Karpas-422 (cell line): ENCODE measurements at regions not wholly inside any gene's neighbourhood (a gene's known extent, or its start where the extent isn't known, plus 50 kb on each side); places are given as distances from the start of the nearest gene placed in this dataset.
"Not testable (repeated sequence)": the region's sequence is repeated elsewhere in the genome, so short reads cannot be mapped to it uniquely, and the experiment has no call there.

Source experiments
- DNase-seq: peaks from one replicate; pipeline ENCODE4 v3.0.0-alpha.2; 2015
- H2AFZ ChIP-seq: fragments of 200-600 bp; sonication (generic); 2 replicates; pipeline ENCODE4 v1.6.1; 2014; ENCODE audit warnings: antibody characterized with exemption, low read length, mixed read lengths
- H3K27ac ChIP-seq: fragments of 200-600 bp; sonication (generic); 2 replicates; pipeline ENCODE4 v1.5.1; 2014; ENCODE audit warnings: mild to moderate bottlenecking, low read length, moderate library complexity
- H3K27me3 ChIP-seq: fragments of 200-600 bp; sonication (generic); 2 replicates; pipeline ENCODE4 v1.6.1; 2014; ENCODE audit warnings: low read length, mixed read lengths
- H3K36me3 ChIP-seq: fragments of 200-600 bp; sonication (generic); 2 replicates; pipeline ENCODE4 v1.6.1; 2014; ENCODE audit warnings: low read length, mixed read lengths; ENCODE audit not compliant: insufficient read depth
- H3K4me1 ChIP-seq: fragments of 200-600 bp; sonication (generic); 2 replicates; pipeline ENCODE4 v1.6.1; 2014; ENCODE audit warnings: mild to moderate bottlenecking, low read length, mixed read lengths
- H3K4me2 ChIP-seq: fragments of 200-600 bp; sonication (generic); 2 replicates; pipeline ENCODE4 v1.6.1; 2014; ENCODE audit warnings: low read length, low read depth, mild to moderate bottlenecking; ENCODE audit not compliant: poor library complexity, severe bottlenecking
- H3K4me3 ChIP-seq: fragments of 200-600 bp; sonication (generic); 2 replicates; pipeline ENCODE4 v1.5.1; 2014; ENCODE audit warnings: mild to moderate bottlenecking, antibody characterized with exemption, low read length, mixed read lengths
- H3K79me2 ChIP-seq: fragments of 200-600 bp; sonication (generic); 2 replicates; pipeline ENCODE4 v1.6.1; 2014; ENCODE audit warnings: mild to moderate bottlenecking, low read length, mixed read lengths
- H3K9ac ChIP-seq: fragments of 200-600 bp; sonication (generic); 2 replicates; pipeline ENCODE4 v1.6.0; 2014; ENCODE audit warnings: low read length
- H3K9me2 ChIP-seq: fragments of 200-600 bp; sonication (generic), shearing (Covaris generic); replicated peaks from 2 replicates; pipeline ENCODE4 v1.6.0; 2014; ENCODE audit warnings: mild to moderate bottlenecking, low read length, moderate library complexity; ENCODE audit not compliant: insufficient read depth
- H3K9me3 ChIP-seq: fragments of 300-700, 200-600 bp; sonication (generic); 2 replicates; pipeline ENCODE4 v1.6.1; 2014; ENCODE audit warnings: low read length, mixed read lengths
- H4K20me1 ChIP-seq: fragments of 200-600 bp; sonication (generic); 2 replicates; pipeline ENCODE4 v1.6.1; 2014; ENCODE audit warnings: mild to moderate bottlenecking, antibody characterized with exemption, low read length, low read depth; ENCODE audit not compliant: insufficient read depth

GRCh38 chrX:18032486-18033221, 171.6 kb upstream of the RAI2 start:
- H3K9me2 ChIP-seq, result no peaks in the 10 kb centered on the region
- H3K4me2 ChIP-seq, result no peak overlapping the region
- no peak for DNase-seq
- no peak overlapping the region for H3K27ac ChIP-seq
- H4K20me1 ChIP-seq, result no peaks in the 10 kb centered on the region
- no peaks in the 10 kb centered on the region for H3K9me3 ChIP-seq
- H3K36me3 ChIP-seq, result no peaks in the 10 kb centered on the region
- H3K27me3 ChIP-seq, result no peaks in the 10 kb centered on the region
- no peak overlapping the region for H2AFZ ChIP-seq
- no peak overlapping the region for H3K9ac ChIP-seq
- H3K79me2 ChIP-seq, result no peaks in the 10 kb centered on the region
- H3K4me3 ChIP-seq, result no peak overlapping the region
- H3K4me1 ChIP-seq, result no peaks in the 10 kb centered on the region

GRCh38 chrX:18031726-18032375, 170.8 kb upstream of the RAI2 start:
- Histone ChIP-seq H3K9me2 (no peaks in the 10 kb centered on the region), H3K9ac (no peak overlapping the region), H3K4me3 (no peak overlapping the region), H3K36me3 (no peaks in the 10 kb centered on the region), H4K20me1 (no peaks in the 10 kb centered on the region), H3K27me3 (no peaks in the 10 kb centered on the region), H3K4me1 (no peaks in the 10 kb centered on the region), H3K79me2 (no peaks in the 10 kb centered on the region), H2AFZ (no peak overlapping the region), H3K27ac (no peak overlapping the region), H3K9me3 (no peaks in the 10 kb centered on the region), H3K4me2 (no peak overlapping the region)
- no peak for DNase-seq

GRCh38 chrX:18030656-18031055, 169.6 kb upstream of the RAI2 start:
- not testable (repeated sequence) for H3K4me3 ChIP-seq, H3K4me2 ChIP-seq, H4K20me1 ChIP-seq, H3K9me3 ChIP-seq, H3K9ac ChIP-seq, H3K79me2 ChIP-seq, H3K36me3 ChIP-seq, H3K27ac ChIP-seq, H3K27me3 ChIP-seq, H3K4me1 ChIP-seq, H3K9me2 ChIP-seq, H2AFZ ChIP-seq
- peak; percentile 54 for DNase-seq

GRCh38 chrX:18026166-18026565, 165.1 kb upstream of the RAI2 start:
- H3K4me3 ChIP-seq, result no peak overlapping the region
- H3K9me3 ChIP-seq, result no peaks in the 10 kb centered on the region
- DNase-seq, result no peak
- H3K79me2 ChIP-seq, result no peaks in the 10 kb centered on the region
- no peaks in the 10 kb centered on the region for H3K4me1 ChIP-seq
- H3K4me2 ChIP-seq, result no peak overlapping the region
- H3K9me2 ChIP-seq, result no peaks in the 10 kb centered on the region
- H4K20me1 ChIP-seq, result no peaks in the 10 kb centered on the region
- no peaks in the 10 kb centered on the region for H3K27me3 ChIP-seq
- H3K36me3 ChIP-seq, result no peaks in the 10 kb centered on the region
- H3K27ac ChIP-seq, result no peak overlapping the region
- no peak overlapping the region for H2AFZ ChIP-seq
- no peak overlapping the region for H3K9ac ChIP-seq

- Histone ChIP-seq H2AFZ (no peak overlapping the region), H3K4me3 (no peak overlapping the region), H3K9ac (no peak overlapping the region), H3K4me2 (no peak overlapping the region), H3K27ac (no peak overlapping the region), H3K27me3 (no peaks in the 10 kb centered on the region; the same call in 1 of the 2 replicates), H3K4me1 (no peaks in the 10 kb centered on the region), H3K36me3 (no peaks in the 10 kb centered on the region), H3K79me2 (no peaks in the 10 kb centered on the region), H3K9me3 (no peaks in the 10 kb centered on the region), H3K9me2 (no peaks in the 10 kb centered on the region), H4K20me1 (no peaks in the 10 kb centered on the region)
- DNase-seq, result no peak
Measured at GRCh38 chrX:18017411-18017810, 156.3 kb upstream of the RAI2 start.

- Histone ChIP-seq H3K27ac (no peak overlapping the region), H4K20me1 (no peaks in the 10 kb centered on the region), H3K4me3 (no peak overlapping the region), H3K9me3 (no peaks in the 10 kb centered on the region), H3K27me3 (no peaks in the 10 kb centered on the region; the same call in 1 of the 2 replicates), H3K36me3 (no peaks in the 10 kb centered on the region), H2AFZ (no peak overlapping the region), H3K9me2 (no peaks in the 10 kb centered on the region), H3K4me1 (no peaks in the 10 kb centered on the region), H3K9ac (no peak overlapping the region), H3K79me2 (no peaks in the 10 kb centered on the region), H3K4me2 (no peak overlapping the region)
- no peak for DNase-seq
Measured at GRCh38 chrX:18016941-18017340, 155.8 kb upstream of the RAI2 start.

GRCh38 chrX:18010253-18010652, 149.2 kb upstream of the RAI2 start:
- H3K9me2 ChIP-seq, result no peaks in the 10 kb centered on the region
- no peaks in the 10 kb centered on the region for H3K36me3 ChIP-seq
- no peaks in the 10 kb centered on the region for H3K79me2 ChIP-seq
- no peaks in the 10 kb centered on the region for H3K27me3 ChIP-seq
- H3K4me1 ChIP-seq, result no peaks in the 10 kb centered on the region
- H3K9ac ChIP-seq, result no peak overlapping the region
- H2AFZ ChIP-seq, result no peak overlapping the region
- DNase-seq, result no peak
- H3K27ac ChIP-seq, result no peak overlapping the region
- H3K4me2 ChIP-seq, result no peak overlapping the region
- no peaks in the 10 kb centered on the region for H3K9me3 ChIP-seq
- no peak overlapping the region for H3K4me3 ChIP-seq
- H4K20me1 ChIP-seq, result no peaks in the 10 kb centered on the region

GRCh38 chrX:18003876-18004275, 142.8 kb upstream of the RAI2 start:
- no peak for DNase-seq
- no peaks in the 10 kb centered on the region for H3K9me3 ChIP-seq
- no peaks in the 10 kb centered on the region for H3K79me2 ChIP-seq
- H3K36me3 ChIP-seq, result no peaks in the 10 kb centered on the region
- no peak overlapping the region for H2AFZ ChIP-seq
- H3K27ac ChIP-seq, result no peak overlapping the region
- no peaks in the 10 kb centered on the region for H3K9me2 ChIP-seq
- no peaks in the 10 kb centered on the region for H4K20me1 ChIP-seq
- no peak overlapping the region for H3K4me3 ChIP-seq
- H3K9ac ChIP-seq, result no peak overlapping the region
- no peaks in the 10 kb centered on the region for H3K4me1 ChIP-seq
- no peak overlapping the region for H3K4me2 ChIP-seq
- no peaks in the 10 kb centered on the region for H3K27me3 ChIP-seq
